ENCODE measurements at regions not wholly inside any gene's neighbourhood (a gene's known extent, or its start where the extent isn't known, plus 50 kb on each side); places are given as distances from the start of the nearest gene placed in this dataset.

DNA sequence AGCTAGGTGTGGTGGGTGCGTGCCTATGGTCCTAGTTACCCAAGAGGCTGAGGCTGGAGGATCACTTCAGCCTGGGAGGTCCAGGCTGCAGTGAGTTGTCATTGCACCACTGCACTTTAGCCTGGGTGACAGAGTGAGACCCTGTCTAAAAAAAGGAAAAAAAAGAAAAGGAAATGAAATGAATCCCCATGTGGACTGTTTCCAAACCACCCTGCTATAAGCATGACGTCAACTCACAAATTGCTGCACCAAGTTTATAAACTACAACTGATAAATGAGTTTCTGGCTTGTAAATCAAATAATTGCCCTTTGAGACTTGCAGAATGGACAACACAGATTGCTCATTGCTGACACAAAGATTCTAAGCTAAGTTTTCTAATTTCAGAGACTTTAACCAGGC is 51.0 kb upstream of the STK38L start:
- Histone ChIP-seq H3K9ac (ENCODE audit: low read depth, low read length) (no peak overlapping the region), H3K4me1 (ENCODE audit: insufficient read depth, low read length) (no peaks in the 10 kb centered on the region), H3K36me3 (ENCODE audit: insufficient read depth, low read length) (no peaks in the 10 kb centered on the region), H3K9me3 (ENCODE audit: insufficient read depth, low read length, severe bottlenecking) (no peaks in the 10 kb centered on the region), H2AFZ (ENCODE audit: low read depth, low read length) (no peak overlapping the region), H3K79me2 (ENCODE audit: insufficient read depth, low read length) (no peaks in the 10 kb centered on the region), H3K27me3 (ENCODE audit: insufficient read depth, low read length, poor library complexity) (no peaks in the 10 kb centered on the region), H4K20me1 (ENCODE audit: insufficient read depth, low read length) (no peaks in the 10 kb centered on the region), H3K4me2 (ENCODE audit: insufficient read depth, low read length) (no peak overlapping the region), H3K4me3 (ENCODE audit: low read depth in 1 of 2, low read length in 2 of 2) (no peak overlapping the region), H3K27ac (ENCODE audit: low read length) (no peak overlapping the region)
- TF ChIP-seq, protein P1, sequence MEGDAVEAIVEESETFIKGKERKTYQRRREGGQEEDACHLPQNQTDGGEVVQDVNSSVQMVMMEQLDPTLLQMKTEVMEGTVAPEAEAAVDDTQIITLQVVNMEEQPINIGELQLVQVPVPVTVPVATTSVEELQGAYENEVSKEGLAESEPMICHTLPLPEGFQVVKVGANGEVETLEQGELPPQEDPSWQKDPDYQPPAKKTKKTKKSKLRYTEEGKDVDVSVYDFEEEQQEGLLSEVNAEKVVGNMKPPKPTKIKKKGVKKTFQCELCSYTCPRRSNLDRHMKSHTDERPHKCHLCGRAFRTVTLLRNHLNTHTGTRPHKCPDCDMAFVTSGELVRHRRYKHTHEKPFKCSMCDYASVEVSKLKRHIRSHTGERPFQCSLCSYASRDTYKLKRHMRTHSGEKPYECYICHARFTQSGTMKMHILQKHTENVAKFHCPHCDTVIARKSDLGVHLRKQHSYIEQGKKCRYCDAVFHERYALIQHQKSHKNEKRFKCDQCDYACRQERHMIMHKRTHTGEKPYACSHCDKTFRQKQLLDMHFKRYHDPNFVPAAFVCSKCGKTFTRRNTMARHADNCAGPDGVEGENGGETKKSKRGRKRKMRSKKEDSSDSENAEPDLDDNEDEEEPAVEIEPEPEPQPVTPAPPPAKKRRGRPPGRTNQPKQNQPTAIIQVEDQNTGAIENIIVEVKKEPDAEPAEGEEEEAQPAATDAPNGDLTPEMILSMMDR (IDR thresholded peaks at IDR 0.05; ENCODE audit: borderline replicate concordance, extremely low read depth, low read length, poor library complexity, severe bottlenecking) = no peak
- no peak for TF ChIP-seq EZH2 (IDR thresholded peaks at IDR 0.05; ENCODE audit: borderline replicate concordance, low read depth, low read length, severe bottlenecking)
- DNase-seq (no peak), ATAC-seq (ENCODE audit: insufficient read depth, low read depth) (no peak)

GRCh38 chr12:27193854-27194544 is 50.1 kb upstream of the STK38L start:
- Histone ChIP-seq H3K27me3 (ENCODE audit: insufficient read depth, low read length, poor library complexity) (no peaks in the 10 kb centered on the region), H3K9me3 (ENCODE audit: insufficient read depth, low read length, severe bottlenecking) (no peaks in the 10 kb centered on the region), H3K27ac (ENCODE audit: low read length) (no peak overlapping the region), H3K36me3 (ENCODE audit: insufficient read depth, low read length) (no peaks in the 10 kb centered on the region), H3K9ac (ENCODE audit: low read depth, low read length) (no peak overlapping the region), H3K79me2 (ENCODE audit: insufficient read depth, low read length) (no peaks in the 10 kb centered on the region), H3K4me2 (ENCODE audit: insufficient read depth, low read length) (no peak overlapping the region), H3K4me1 (ENCODE audit: insufficient read depth, low read length) (no peaks in the 10 kb centered on the region), H4K20me1 (ENCODE audit: insufficient read depth, low read length) (no peaks in the 10 kb centered on the region), H3K4me3 (ENCODE audit: low read depth in 1 of 2, low read length in 2 of 2) (no peak overlapping the region), H2AFZ (ENCODE audit: low read depth, low read length) (no peak overlapping the region)
- DNase-seq (no peak), ATAC-seq (ENCODE audit: insufficient read depth, low read depth) (no peak)
- no peak for TF ChIP-seq EZH2 (IDR thresholded peaks at IDR 0.05; ENCODE audit: borderline replicate concordance, low read depth, low read length, severe bottlenecking)
- TF ChIP-seq, protein P1 (IDR thresholded peaks at IDR 0.05; ENCODE audit: borderline replicate concordance, extremely low read depth, low read length, poor library complexity, severe bottlenecking) = no peak

All from DND-41 (cell line).